Osteocyte (in vitro differentiated cells): ENCODE measurements at regions not wholly inside any gene's neighbourhood (a gene's known extent, or its start where the extent isn't known, plus 50 kb on each side); places are given as distances from the start of the nearest gene placed in this dataset.

Experiments
- DNase-seq: peaks from one replicate; pipeline ENCODE4 v3.0.0; 2021; ENCODE audit warnings: mixed read lengths; ENCODE audit not compliant: unreplicated experiment; ENCODE audit errors: extremely low spot score
- H3K27ac Mint-ChIP-seq: one replicate; pipeline ENCODE4 v1.8.0; 2021; ENCODE audit warnings: mild to moderate bottlenecking, mixed read lengths; ENCODE audit not compliant: unreplicated experiment
- H3K27me3 Mint-ChIP-seq: one replicate; pipeline ENCODE4 v1.8.0; 2021; ENCODE audit warnings: mixed read lengths; ENCODE audit not compliant: unreplicated experiment
- H3K36me3 Mint-ChIP-seq: one replicate; pipeline ENCODE4 v1.8.0; 2021; ENCODE audit warnings: mixed read lengths; ENCODE audit not compliant: unreplicated experiment
- H3K4me1 Mint-ChIP-seq: one replicate; pipeline ENCODE4 v1.8.0; 2021; ENCODE audit warnings: mixed read lengths; ENCODE audit not compliant: unreplicated experiment
- H3K4me3 Mint-ChIP-seq: one replicate; pipeline ENCODE4 v1.8.0; 2021; ENCODE audit warnings: mild to moderate bottlenecking, moderate library complexity, mixed read lengths; ENCODE audit not compliant: unreplicated experiment
- H3K9me3 Mint-ChIP-seq: one replicate; pipeline ENCODE4 v1.8.0; 2021; ENCODE audit warnings: mixed read lengths; ENCODE audit not compliant: unreplicated experiment
- TF ChIP-seq, protein P1 (sequence below): fragments of 200-600 bp; sonication (generic); IDR thresholded peaks from 2 replicates; pipeline ENCODE4 v1.5.0; 2021; ENCODE audit warnings: antibody characterized with exemption, mild to moderate bottlenecking, moderate library complexity

DNA sequence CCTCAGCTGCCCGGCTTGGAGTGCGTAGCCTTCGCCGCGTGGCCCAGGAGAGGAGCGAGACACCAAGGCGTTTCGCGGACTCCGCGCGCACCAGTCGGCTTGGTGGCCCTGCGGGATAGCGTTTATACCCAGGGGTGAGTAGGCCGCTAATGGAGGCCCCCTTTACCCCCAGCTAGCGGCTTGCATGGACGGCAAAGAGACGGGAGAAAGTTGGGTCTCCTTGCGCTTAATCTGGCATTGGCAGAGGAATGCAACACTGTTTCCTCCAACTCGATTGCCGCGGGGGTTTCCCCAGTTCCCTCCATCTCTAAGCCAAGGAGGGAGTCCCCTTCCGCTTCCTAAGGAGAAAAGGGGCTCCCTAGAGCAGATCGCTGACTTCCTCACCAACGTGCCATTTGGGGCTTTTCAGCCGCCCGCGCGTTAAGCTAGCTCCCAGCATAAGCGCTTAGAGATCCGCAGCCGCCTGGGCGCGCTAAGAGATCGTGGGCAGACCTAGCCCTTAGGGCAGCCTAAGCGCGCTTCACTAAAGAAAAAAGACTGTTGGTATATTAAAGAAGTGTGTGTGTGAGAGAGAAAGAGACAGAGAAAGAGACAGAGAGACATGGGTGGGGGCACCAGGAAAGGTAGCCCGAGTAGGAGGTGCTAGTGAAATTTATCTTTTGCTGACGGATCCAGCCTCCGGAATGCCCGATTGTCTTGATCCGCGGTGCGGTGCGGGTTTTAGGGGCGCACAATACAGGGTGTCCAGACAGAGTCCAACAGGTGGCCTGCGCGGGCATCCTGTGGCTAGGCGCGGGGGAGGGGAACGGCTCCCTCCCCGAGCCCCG is 597.9 kb upstream of the SGCD start:
- Mint-ChIP-seq H3K27ac (no peak overlapping the region), H3K9me3 (no peaks in the 10 kb centered on the region), H3K4me3 (peak overlapping the region; percentile 56), H3K4me1 (peaks cover 2% of the 10 kb centered on the region), H3K27me3 (peaks cover 62% of the 10 kb centered on the region), H3K36me3 (no peaks in the 10 kb centered on the region)
- DNase-seq = no peak
- TF ChIP-seq, protein P1, sequence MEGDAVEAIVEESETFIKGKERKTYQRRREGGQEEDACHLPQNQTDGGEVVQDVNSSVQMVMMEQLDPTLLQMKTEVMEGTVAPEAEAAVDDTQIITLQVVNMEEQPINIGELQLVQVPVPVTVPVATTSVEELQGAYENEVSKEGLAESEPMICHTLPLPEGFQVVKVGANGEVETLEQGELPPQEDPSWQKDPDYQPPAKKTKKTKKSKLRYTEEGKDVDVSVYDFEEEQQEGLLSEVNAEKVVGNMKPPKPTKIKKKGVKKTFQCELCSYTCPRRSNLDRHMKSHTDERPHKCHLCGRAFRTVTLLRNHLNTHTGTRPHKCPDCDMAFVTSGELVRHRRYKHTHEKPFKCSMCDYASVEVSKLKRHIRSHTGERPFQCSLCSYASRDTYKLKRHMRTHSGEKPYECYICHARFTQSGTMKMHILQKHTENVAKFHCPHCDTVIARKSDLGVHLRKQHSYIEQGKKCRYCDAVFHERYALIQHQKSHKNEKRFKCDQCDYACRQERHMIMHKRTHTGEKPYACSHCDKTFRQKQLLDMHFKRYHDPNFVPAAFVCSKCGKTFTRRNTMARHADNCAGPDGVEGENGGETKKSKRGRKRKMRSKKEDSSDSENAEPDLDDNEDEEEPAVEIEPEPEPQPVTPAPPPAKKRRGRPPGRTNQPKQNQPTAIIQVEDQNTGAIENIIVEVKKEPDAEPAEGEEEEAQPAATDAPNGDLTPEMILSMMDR = no peak

GRCh38 chr5:155729684-155730059 is 597.3 kb upstream of the SGCD start:
- H3K4me3 Mint-ChIP-seq = no peak overlapping the region
- no peak for DNase-seq
- H3K27me3 Mint-ChIP-seq = peaks cover 62% of the 10 kb centered on the region
- TF ChIP-seq, protein P1 = no peak
- no peaks in the 10 kb centered on the region for H3K36me3 Mint-ChIP-seq
- H3K9me3 Mint-ChIP-seq = no peaks in the 10 kb centered on the region
- H3K4me1 Mint-ChIP-seq = peaks cover 2% of the 10 kb centered on the region
- no peak overlapping the region for H3K27ac Mint-ChIP-seq

DNA sequence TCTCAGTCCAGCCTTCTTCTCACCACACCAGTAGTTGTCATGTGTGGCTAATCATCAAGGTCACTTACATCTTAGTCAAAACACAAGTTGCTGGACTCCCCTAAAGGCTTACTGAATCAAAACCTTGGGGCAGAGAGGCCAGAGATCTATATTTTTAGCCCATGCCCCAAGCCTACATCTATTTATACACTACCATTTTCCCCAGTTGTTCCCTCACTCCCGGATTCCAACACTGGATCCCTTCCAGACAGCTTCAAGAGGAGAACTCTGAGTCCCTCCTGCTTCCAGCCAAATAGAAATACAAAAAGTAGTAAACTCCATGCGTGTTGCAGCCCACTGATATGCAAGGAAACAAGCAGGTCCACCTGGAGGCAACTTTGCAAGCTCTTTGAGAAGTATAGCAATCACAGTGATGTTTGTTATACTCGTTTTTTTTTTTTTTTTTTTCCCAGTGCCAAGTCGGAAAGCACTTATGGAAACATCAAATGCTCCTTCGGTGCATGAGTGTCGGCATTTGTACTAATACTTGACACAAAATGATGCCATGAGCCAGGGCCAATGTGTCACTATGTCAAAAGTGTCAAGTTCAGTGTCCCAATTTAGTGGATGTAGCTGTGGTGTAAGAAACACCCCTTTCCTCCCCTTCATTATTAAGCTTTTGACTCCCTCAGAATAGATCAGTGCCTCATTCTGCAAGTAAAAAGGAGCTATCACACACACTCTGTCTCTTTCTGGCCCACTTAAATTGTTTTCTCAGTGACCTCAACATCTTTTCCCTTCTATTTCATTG is 594.2 kb upstream of the SGCD start:
- Mint-ChIP-seq H3K27ac (no peak overlapping the region), H3K4me1 (peaks cover 2% of the 10 kb centered on the region), H3K9me3 (no peaks in the 10 kb centered on the region), H3K36me3 (no peaks in the 10 kb centered on the region), H3K27me3 (peaks cover 42% of the 10 kb centered on the region), H3K4me3 (no peak overlapping the region)
- TF ChIP-seq, protein P1 = no peak
- no peak for DNase-seq

GRCh38 chr5:155733935-155734334 is 593.0 kb upstream of the SGCD start:
- Mint-ChIP-seq H3K4me1 (no peaks in the 10 kb centered on the region), H3K27me3 (peaks cover 37% of the 10 kb centered on the region), H3K9me3 (no peaks in the 10 kb centered on the region), H3K36me3 (no peaks in the 10 kb centered on the region), H3K4me3 (no peak overlapping the region), H3K27ac (no peak overlapping the region)
- TF ChIP-seq, protein P1 = no peak
- no peak for DNase-seq

DNA sequence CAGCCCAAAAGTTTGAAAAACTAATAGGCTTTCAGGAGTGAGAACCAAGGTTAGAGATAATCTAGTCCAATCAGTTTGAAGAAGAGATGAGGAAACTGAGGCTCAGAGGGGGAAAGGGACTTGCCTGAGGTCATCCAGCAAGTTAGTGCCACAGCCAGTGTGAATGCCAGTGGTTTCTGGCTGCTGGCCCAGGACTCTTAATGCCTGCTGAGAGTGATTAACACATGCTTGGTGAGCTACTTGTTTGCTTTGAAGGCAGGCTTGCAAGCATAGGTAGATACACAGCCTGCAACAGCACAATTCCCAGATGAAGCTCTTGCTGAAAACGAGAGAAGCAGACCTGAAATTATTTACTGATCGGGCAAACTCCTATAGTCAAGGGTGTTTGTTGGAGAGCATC is 591.6 kb upstream of the SGCD start:
- TF ChIP-seq, protein P1 = no peak
- Mint-ChIP-seq H3K27me3 (peaks cover 22% of the 10 kb centered on the region), H3K4me3 (no peak overlapping the region)

More for the DNA sequence above, 591.6 kb upstream of the SGCD start:
- no peaks in the 10 kb centered on the region for H3K4me1 Mint-ChIP-seq
- H3K9me3 Mint-ChIP-seq = no peaks in the 10 kb centered on the region
- no peak overlapping the region for H3K27ac Mint-ChIP-seq
- no peaks in the 10 kb centered on the region for H3K36me3 Mint-ChIP-seq
- DNase-seq = no peak
